ENCODE measurements at regions not wholly inside any gene's neighbourhood (a gene's known extent, or its start where the extent isn't known, plus 50 kb on each side); places are given as distances from the start of the nearest gene placed in this dataset.

GRCh38 chr21:41055266-41055665, 112.7 kb upstream of the BACE2 start:
- no peak for TF ChIP-seq POLR2A (IDR thresholded peaks at IDR 0.05)
- no peak for TF ChIP-seq CTCF (IDR thresholded peaks at IDR 0.05)
